IPS-18c (cell line): ENCODE measurements at regions not wholly inside any gene's neighbourhood (a gene's known extent, or its start where the extent isn't known, plus 50 kb on each side); places are given as distances from the start of the nearest gene placed in this dataset.

Experiments used
- H3K4me3 ChIP-seq: 2 replicates; pipeline ENCODE4 v1.7.0; 2013; ENCODE audit warnings: low read depth, mild to moderate bottlenecking, low read length, moderate library complexity; ENCODE audit not compliant: insufficient read depth
- H3K9me3 ChIP-seq: one replicate; pipeline ENCODE4 v1.6.1; 2013; ENCODE audit warnings: mild to moderate bottlenecking, low read length, moderate library complexity; ENCODE audit not compliant: control insufficient read depth, insufficient read depth

- Histone ChIP-seq H3K9me3 (no peaks in the 10 kb centered on the region), H3K4me3 (no peak overlapping the region)
Observed at GRCh38 chr2:20150110-20150706, 74.7 kb downstream of the SDC1 start.

- Histone ChIP-seq H3K4me3 (no peak overlapping the region), H3K9me3 (no peaks in the 10 kb centered on the region)
Observed at GRCh38 chr2:20149703-20150030, 75.3 kb downstream of the SDC1 start.

GRCh38 chr2:20148923-20149702 lies 75.8 kb downstream of the SDC1 start:
- Histone ChIP-seq H3K9me3 (no peaks in the 10 kb centered on the region), H3K4me3 (no peak overlapping the region)

- Histone ChIP-seq H3K4me3 (no peak overlapping the region), H3K9me3 (no peaks in the 10 kb centered on the region)
Observed at GRCh38 chr2:20148426-20148922, 76.5 kb downstream of the SDC1 start.

GRCh38 chr2:20147351-20147750 lies 77.6 kb downstream of the SDC1 start:
- Histone ChIP-seq H3K9me3 (no peaks in the 10 kb centered on the region), H3K4me3 (no peak overlapping the region)

GRCh38 chr2:20146401-20146800 lies 78.5 kb downstream of the SDC1 start:
- no peaks in the 10 kb centered on the region for H3K9me3 ChIP-seq
- no peak overlapping the region for H3K4me3 ChIP-seq

- no peak overlapping the region for H3K4me3 ChIP-seq
Observed at GRCh38 chr2:20145497-20146193, 79.3 kb downstream of the SDC1 start.

GRCh38 chr2:20144861-20145260 lies 80.1 kb downstream of the SDC1 start:
- H3K4me3 ChIP-seq, result no peak overlapping the region
- H3K9me3 ChIP-seq, result no peaks in the 10 kb centered on the region

More at GRCh38 chr2:20145497-20146193, 79.3 kb downstream of the SDC1 start:
- no peaks in the 10 kb centered on the region for H3K9me3 ChIP-seq

- Histone ChIP-seq H3K9me3 (no peaks in the 10 kb centered on the region), H3K4me3 (no peak overlapping the region)
Observed at GRCh38 chr2:20144196-20144595, 80.7 kb downstream of the SDC1 start.

GRCh38 chr2:20143263-20143662 lies 81.7 kb downstream of the SDC1 start:
- Histone ChIP-seq H3K4me3 (no peak overlapping the region), H3K9me3 (no peaks in the 10 kb centered on the region)

GRCh38 chr2:20141806-20142205 lies 83.1 kb downstream of the SDC1 start:
- H3K9me3 ChIP-seq, result no peaks in the 10 kb centered on the region
- no peak overlapping the region for H3K4me3 ChIP-seq

- H3K4me3 ChIP-seq, result no peak overlapping the region
- H3K9me3 ChIP-seq, result no peaks in the 10 kb centered on the region
Observed at GRCh38 chr2:20141056-20141762, 83.7 kb downstream of the SDC1 start.

GRCh38 chr2:20140321-20141055 lies 84.4 kb downstream of the SDC1 start:
- no peak overlapping the region for H3K4me3 ChIP-seq
- no peaks in the 10 kb centered on the region for H3K9me3 ChIP-seq

- Histone ChIP-seq H3K4me3 (no peak overlapping the region), H3K9me3 (no peaks in the 10 kb centered on the region)
Observed at GRCh38 chr2:20139407-20140172, 85.3 kb downstream of the SDC1 start.

GRCh38 chr2:20138696-20139095 lies 86.2 kb downstream of the SDC1 start:
- no peaks in the 10 kb centered on the region for H3K9me3 ChIP-seq

GRCh38 chr2:20137884-20138283 lies 86.5 kb upstream of the LAPTM4A start:
- no peak overlapping the region for H3K4me3 ChIP-seq
- no peaks in the 10 kb centered on the region for H3K9me3 ChIP-seq

More at GRCh38 chr2:20138696-20139095, 86.2 kb downstream of the SDC1 start:
- H3K4me3 ChIP-seq, result no peak overlapping the region
